HG03558 (cell line): ENCODE measurements at regions not wholly inside any gene's neighbourhood (a gene's known extent, or its start where the extent isn't known, plus 50 kb on each side); places are given as distances from the start of the nearest gene placed in this dataset.
"Not testable (repeated sequence)": the region's sequence is repeated elsewhere in the genome, so short reads cannot be mapped to it uniquely, and the experiment has no call there.

Experiments
- ATAC-seq: cut with Tn5 transposase; IDR thresholded peaks from one replicate; pipeline ENCODE4 v1.9.1; 2021; ENCODE audit warnings: moderate number of reproducible peaks; ENCODE audit not compliant: unreplicated experiment; ENCODE audit errors: extremely low read depth

DNA sequence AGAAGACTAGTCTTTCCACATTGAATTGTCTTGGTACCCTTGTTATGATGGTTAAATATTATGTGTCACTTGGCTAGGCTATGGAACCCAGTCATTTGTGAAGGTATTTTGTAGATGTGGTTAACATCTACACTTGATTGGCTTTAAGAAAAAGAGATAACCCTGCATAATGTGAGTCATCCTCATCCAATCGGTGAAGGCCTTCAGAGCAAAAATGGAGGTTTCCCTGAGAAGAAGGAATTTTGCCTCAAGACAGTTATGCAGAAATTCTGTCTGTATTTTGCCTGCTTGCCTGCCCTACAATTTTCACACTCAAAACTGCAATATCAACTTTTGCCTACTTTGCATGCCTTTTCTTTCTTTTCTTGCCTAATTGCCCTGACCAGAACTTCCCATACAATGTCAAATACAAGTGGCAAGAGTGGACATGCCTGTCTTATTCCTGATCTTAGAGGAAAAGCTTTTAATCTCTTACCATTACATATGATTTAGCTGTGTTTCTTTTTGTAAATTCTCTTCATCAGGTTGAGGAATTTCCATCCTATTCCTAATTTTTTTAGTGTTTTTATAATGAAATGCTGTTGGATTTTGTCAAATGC, 84.6 kb upstream of the CDC42EP3 start:
- ATAC-seq: not testable (repeated sequence)

DNA sequence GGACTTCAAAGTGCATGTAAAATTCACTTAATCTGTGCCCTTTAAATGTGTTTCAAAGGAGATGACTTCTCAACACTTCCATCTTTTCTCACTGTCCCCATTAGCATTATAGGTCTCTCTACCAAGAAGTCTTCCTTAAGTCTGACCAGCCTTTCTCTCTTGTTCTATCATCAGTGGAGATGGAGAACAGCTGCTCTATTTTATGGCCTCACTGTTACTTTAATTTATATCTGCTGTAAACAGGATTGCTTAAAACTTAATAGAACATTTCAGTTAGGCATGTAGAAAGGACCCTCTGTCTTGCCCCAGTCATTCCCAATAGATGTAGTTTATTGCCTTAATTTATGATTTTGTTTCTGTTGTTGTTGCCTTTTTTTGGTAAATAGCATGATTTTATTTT, 86.0 kb upstream of the CDC42EP3 start:
- ATAC-seq: not testable (repeated sequence)

DNA sequence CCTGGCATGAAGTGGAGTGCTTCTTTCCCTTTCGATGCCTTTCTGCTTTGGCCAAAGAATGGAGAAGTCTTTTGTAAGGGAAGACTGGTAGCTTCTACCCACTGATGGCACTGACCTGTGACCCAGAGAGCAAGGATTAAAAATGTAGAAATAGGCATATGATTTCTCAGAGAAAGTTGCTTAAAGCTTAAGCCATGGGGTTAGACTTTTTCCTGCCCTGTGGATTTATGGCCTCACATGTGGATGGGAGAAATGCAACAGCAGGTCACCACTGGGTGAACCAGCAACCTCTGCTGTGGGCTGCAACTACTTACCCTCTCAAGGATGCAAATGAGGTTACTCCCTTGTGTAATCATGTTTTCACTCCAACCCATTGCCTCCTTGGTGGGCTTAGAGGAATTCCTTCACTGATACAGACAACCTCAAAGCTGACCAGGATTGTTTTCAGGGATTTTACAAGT, 86.7 kb upstream of the CDC42EP3 start:
- not testable (repeated sequence) for ATAC-seq

DNA sequence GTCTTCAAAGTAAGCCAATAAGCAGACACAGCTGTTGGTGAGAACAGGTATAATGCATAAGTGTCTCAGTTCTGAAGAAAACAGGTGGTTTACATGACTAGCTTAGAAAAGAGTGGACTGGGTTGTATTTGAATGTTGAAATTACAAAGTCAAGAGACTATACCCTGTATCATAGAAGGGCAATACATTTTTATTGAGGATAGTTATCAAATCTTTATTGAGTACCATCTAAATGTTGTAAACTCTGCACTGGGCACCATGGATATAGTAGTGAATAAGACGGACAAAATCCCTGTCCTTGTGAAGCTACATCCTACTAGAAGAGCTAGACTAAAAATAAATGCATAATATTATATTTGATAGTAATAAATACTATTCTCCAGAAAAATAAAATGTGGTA, 88.5 kb upstream of the CDC42EP3 start:
- not testable (repeated sequence) for ATAC-seq

DNA sequence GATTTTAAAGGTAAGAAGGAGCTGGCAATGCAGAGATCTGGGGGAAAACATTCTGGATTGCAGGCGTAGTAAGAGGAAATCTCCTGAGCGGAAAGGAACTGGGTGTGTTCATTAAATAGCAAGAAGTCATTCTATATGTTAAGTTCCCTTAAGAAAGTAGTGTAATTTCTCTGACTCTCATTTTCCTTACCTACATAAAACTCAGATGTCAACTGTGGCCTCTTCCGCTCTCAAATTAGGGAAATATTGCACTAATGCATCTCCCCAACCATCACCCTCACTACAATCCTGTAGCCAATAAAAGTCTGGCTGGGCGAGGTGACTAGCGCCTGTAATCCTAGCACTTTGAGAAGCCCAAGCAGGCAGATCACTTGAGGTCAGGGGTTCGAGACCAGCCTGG, 89.0 kb upstream of the CDC42EP3 start:
- ATAC-seq: no peak

DNA sequence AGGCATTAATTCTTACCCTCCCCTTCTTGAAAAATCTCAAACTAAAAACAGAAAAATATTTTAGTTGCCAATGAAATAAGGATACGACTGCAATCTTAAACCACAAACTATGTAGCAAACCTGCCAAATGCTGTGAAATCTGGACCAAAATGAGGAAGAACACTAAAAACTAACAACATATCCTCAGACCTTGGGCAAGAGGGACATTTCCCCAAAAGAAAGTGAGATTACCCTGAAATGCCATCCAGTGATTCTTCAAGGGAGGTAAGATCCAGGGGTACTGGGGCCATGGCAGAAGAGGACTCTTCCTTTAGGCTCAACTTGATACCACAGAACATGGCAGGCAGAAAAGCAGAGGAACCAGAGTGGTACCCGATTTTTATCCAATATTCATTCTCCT, 90.8 kb upstream of the CDC42EP3 start:
- ATAC-seq: not testable (repeated sequence)

DNA sequence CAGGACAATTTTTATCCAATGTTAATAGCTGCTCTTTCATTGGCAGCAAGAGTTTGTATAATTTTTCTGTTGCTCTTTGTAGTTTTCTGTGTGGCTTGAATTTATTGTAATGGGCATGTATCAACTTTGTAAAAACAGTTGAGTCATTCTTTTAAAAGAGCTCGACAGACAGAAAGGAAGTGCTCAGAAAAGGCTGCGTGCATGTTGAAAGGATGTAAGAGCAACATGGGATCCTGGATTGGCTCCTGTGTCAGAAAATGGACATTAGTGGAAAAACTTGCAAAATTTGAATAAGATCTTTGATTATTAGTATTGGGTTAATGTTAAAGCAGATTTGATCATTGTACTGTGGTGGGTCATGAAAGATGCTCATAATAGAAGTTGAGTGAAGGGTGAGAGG, 93.3 kb upstream of the CDC42EP3 start:
- no peak for ATAC-seq

DNA sequence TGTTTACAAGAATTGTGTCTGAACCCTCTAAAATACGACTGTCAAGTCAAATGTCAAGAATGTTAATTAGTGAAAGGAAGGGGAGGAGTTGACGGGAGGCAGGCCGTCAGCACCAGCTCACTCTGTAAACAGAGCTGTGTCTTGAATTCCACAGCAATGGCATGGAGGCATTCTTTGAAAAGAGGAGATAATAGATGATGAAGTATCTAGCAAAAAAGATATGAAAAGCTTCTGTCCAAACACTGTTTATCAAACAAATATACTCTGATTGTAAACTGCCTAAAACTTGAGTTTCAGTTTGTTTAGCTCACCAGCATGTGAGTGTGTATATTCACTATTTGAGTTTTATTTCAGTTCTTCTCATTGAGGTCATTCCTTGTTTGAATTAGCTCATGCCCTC, 94.7 kb upstream of the CDC42EP3 start:
- no peak for ATAC-seq

DNA sequence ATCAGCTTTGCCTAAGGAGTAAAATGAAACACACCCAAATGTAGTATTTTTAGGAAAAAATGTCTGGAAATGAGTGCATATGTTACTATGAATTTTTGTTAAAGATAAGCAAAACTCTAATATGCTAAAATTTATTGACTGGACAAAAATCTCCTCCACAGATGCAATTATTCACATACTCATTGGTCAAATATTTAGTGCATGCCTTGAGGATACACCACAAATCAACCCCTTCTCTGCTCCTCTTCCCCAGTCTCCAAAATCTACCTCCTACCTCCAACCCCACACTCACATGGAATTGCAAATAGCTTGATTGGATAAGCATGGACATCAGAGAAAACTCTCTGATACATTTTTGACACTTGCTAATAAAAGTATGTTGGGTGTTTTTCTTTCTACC, 95.6 kb upstream of the CDC42EP3 start:
- no peak for ATAC-seq

DNA sequence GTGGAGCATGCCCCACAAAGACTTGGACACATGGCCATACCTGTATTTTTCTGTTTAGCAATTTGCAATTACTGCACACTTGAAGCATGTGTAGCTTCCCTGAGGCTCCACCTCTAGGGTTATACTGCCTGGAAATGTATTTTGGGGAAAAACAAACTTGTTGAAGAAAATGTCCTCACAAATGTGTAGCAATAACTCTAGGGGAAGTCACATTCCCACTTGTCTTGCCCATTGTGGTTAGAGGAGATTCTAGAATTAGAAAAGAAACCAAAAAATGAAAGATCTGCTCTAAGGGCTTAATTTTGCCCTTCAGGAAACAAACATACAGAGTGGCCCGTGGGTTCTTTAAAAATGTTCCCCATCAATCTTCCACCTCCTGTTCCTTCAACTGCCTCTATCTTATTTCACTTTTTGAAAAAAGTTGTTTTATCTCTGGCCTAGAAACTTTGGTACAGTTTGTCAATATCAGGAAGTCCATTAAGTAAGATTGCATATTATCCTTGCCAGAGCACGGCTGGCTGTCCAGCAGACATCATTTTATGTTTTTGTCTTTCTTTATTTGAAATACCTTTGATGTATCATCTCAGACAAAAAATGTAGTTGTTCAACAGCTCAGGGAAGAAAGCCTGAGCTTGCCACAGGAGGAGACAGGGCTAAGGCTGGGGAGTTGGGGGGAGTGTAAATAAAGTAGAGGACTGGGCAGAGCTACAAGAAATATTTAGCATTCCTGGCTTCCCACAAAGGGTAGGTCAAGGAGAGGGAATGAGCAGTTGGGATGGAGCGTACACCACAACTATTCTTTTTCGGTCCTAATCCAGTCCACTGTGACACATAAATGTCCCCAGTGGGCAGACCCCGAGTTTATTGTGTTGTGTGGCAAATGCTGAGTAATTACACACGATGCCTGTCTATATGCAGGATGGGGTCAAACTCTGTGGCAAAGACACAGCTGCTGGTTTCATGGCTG, 96.8 kb upstream of the CDC42EP3 start:
- ATAC-seq: no peak

DNA sequence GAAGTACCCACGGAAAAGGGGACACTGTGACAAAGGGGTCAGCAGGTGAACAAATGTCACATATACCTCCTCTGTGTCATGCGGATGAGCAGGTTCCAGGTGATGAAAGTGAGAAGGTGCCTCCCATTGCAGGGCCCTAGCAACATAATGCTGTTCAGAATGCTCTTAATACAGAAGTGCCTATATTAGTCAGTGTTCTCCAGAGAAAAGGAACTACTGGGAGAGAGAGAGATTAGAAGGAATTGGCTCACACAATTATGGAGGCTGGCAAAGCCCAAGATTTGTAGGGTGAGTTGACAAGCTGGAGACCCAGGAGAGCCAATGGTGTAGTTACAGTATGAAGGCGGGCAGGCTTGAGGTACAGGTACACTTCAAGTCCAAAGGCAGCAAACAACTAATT, 98.1 kb upstream of the CDC42EP3 start:
- ATAC-seq: no peak

DNA sequence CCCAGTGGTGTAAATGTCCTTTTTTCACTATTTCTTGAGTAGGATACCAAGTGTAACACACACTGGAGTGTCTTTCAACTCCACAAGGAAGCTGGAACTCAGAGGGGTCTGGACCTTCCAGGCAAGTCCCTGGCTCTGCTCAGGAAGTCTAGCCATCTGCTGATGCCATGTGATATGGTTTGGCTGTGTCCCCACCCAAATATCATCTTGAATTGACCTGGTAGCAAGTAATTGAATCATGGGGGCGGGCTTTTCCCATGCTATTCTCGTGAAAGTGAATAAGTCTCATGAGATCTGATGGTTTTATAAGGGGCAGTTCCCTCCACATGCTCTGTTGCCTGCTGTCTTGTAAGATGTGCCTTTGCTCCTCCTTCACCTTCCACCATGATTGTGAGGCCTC, 99.4 kb upstream of the CDC42EP3 start:
- ATAC-seq: no peak

DNA sequence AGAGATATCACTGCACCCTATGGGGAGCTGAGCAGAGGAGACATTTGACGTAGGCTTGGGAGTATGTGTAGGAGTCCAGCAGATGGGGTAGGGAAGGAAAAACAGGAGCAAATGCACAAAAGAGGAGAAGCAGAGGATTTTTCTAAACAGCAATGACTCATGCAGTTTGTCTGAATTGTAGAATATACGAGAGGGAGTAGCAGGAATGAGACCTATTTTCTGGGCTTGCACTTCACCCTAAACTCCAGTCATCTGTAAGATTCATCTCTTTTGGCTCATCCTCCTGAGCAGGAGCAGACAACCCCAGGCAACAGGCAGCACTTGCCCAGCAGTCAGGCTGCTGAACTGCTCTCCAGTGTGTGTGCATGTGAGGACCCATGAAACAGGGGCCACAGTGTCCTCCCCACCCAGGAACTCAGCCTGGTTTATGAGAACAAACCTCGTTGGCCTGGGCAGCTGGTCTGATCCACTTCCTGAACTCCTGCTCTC, 100.2 kb upstream of the CDC42EP3 start:
- ATAC-seq: no peak

DNA sequence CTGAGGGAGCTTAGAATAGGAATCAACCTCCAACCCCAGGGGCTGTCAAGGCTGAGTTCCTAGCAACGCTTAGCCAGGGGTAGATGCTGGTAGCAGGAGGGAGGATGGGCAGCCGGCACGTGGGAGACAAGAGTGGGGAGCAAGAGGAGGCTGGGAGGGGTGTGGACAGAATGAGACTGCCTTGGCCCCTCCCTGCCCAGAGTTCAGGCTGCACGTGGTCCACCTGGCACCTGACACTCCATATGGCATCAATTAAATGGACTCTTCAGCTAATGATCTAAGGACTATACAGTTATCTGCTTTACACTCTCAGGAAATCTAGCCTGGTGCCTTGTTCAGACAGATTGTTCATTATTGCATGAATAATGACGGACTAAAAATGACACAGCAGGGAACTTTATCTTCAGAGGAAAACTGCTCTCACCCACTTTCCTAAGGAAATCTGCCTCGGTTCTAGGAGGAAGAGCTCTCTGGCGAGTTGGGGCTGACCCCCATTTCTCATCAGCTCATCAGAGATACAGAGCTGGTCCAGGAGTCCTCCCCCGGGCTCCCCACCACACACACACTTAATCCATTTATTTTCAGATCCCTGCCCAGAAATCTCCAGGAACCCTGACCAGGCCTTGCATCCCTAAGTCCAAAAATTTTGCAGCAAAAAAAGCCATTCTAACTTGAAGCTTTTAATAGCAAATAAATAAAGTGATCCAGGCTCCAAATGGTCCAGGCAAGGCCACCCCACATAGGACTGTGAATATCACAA, 102.1 kb upstream of the CDC42EP3 start:
- ATAC-seq: no peak

DNA sequence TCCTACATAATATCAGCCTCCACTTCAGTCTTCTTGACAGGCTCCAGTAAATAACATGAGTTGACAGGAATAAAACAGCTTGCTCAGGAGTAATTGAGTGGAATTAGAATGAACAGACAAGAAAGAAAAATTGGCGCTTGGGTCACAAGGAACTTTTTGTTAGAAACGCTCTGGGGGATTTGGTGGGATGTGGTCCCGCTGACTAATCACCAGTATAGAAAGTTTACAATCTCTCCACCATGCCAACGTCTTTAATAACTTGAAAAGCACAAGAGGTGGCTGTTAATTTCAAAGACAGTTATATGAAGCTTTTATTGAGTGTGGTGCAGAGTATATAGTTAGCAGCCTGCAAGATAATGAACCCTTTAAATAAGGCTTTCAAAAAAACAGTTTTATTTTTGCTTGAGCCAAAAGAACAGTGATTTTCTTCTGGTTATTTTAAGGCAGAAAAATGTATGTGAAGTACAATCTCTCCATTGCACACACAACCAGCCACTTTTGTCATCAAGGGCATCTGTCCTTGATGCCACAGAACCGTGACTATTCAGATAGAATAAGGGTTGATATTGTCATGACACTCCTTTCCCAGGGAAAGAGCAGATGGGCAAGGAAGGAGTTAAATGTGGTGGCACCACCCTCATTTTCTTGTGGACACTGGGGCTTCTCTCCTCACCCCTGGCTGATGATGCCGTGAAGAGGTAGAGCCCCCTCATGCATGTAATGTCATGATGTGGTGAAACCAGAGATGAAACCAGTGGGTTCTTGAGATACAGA, 102.9 kb upstream of the CDC42EP3 start:
- ATAC-seq: not testable (repeated sequence)

DNA sequence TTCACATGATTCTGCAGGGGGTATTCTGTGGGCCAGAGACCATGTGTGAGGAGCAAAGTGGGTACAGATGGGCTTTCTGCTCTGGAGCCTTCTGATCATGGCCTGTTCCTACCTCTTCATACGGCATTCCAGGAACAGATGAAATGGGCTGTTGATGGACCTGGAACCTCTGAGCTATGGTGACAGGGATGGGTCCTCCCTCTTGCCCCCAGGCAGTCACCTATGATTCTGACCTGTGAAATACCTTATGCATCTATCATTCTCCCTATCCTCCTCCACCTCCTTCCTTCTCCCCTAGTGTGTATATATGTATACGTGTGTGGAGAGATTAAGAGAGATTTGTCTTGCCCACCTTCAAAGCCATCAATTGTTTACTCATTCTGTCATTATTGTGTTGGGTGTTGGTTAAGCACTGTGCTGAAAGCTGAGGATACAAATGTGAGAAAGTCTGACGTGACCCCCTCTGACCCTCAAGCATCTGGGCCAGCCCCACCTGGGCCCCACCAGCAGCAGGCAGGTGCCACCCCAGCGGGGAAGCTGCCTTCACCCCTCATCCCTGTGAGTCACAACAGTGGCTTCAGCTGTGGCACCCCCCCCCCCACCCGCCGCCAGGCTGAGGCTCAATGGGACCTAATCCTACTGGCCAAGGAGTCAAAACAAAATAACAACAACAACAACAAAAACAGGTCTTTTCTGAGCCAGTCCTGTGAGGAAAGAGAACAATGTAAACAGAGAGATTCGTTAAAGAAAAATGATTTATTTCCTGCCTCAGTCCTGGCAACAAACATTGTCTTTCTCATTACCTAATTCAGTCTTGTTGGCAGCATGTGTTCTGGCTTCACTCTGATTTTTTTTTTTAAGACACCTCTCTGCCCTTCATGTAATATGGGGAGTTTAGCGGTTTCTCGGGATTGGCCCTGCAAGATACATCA, 103.8 kb upstream of the CDC42EP3 start:
- ATAC-seq: no peak

DNA sequence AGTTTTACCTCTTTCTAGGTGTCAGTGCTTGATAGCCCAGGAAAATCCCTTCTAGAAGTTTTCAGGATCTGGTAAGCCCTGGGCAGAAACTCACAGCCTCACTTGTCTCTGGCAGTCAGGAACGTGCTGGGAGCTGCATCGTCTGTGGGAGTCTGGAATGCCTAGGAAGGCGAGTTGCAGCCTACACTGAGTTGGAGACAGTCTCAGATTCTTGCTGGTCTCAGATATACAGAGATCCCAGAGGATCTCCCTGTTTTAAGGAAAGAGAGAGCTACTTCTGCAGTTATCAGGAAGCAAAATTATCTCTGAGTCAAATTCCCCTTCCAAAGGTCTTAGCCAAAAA, 104.4 kb upstream of the CDC42EP3 start:
- no peak for ATAC-seq

DNA sequence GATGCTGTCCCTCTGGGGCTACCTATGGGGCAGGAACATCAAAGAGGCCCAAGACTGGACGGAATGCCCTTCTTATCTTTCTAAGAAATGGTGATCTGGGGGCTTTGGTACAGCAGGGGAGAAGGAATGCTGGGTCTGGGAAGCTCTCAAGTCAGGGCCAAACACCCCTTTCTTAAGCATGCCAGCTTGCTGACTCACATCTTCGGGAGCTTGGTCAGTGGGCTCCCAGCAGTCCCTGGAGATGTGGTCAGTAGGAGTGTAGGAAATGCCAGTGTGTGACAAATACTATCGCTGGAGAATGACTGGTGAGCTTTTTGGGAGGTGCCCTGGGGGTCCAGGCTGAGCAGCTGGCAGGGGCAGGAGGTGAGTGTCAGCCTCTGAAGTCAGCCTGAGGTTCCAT, 105.0 kb upstream of the CDC42EP3 start:
- ATAC-seq: no peak

DNA sequence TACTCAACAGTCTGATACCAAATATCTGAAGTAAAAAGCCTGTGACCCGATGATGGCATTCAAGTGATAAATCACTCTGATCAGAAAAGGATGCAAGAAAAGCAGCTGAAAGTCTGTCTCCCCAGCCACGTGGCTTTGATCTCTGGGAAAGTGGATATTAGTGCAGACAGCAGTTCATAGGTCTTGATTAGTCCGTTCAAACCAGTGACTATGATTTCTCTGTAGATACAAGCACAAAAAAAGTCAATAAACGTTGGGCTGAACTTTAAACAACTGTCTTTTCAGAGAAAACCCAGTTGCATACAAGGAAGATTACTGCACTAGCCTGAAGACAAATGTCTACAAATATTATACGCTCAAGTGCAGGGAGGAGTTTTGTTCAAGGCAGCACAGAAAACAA, 107.7 kb upstream of the CDC42EP3 start:
- ATAC-seq: no peak
